Endothelial cell of umbilical vein (primary cell): ENCODE measurements at regions not wholly inside any gene's neighbourhood (a gene's known extent, or its start where the extent isn't known, plus 50 kb on each side); places are given as distances from the start of the nearest gene placed in this dataset.

ENCODE experiments used
- BruUV-seq: library from RNA; stranded (reverse); fragments of 400-500 nt; replicated peaks from 2 replicates; lab custom pipeline; 2021; lab: Mats Ljungman, UMichigan
- CTCF ChIA-PET: fragments of 300-600, 350-600 bp; sonication (Branson Sonifier 250); formaldehyde crosslinking; loops from one replicate; lab custom pipeline; 2021; ENCODE audit warnings: antibody characterized with exemption, inconsistent platforms; lab: Charles Lee
- POLR2A ChIA-PET: fragments of 300-600, 350-600 bp; sonication (Branson Sonifier 250); formaldehyde crosslinking; loops from one replicate; lab custom pipeline; 2021; ENCODE audit warnings: antibody characterized with exemption, inconsistent platforms; lab: Charles Lee
- DNase-seq: peaks from one replicate; pipeline ENCODE4 v3.0.0-alpha.2; 2011; ENCODE audit warnings: low read depth, low spot score
- FAIRE-seq: peaks from 2 replicates; lab custom pipeline; 2011; peaks lifted over from hg19 to GRCh38; lab: Jason Lieb, UNC
- H2AFZ ChIP-seq: 2 replicates; pipeline ENCODE4 v1.6.0; 2012; ENCODE audit warnings: low read depth, low read length, control low read depth, inconsistent platforms
- H3K27ac ChIP-seq: 2 replicates; pipeline ENCODE4 v1.5.1; 2011; ENCODE audit warnings: low read depth, mild to moderate bottlenecking, control low read depth, low read length, moderate library complexity; ENCODE audit not compliant: insufficient read depth
- H3K27me3 ChIP-seq, 2 experiments: 2 replicates each; pipeline versions ENCODE4 v1.6.0 to v1.6.1; 2011; ENCODE audit warnings: low read length in 2 of 2, mixed read lengths in 1 of 2; ENCODE audit not compliant: control insufficient read depth in 2 of 2, insufficient read depth in 2 of 2
- H3K36me3 ChIP-seq, 2 experiments: 2 replicates in 1 of 2; 3 replicates in 1 of 2; pipeline ENCODE4 v1.5.1; 2011; ENCODE audit warnings: low read length in 2 of 2, mild to moderate bottlenecking in 1 of 2, moderate library complexity in 1 of 2; ENCODE audit not compliant: control insufficient read depth in 2 of 2, insufficient read depth in 2 of 2; ENCODE audit errors: extremely low read depth in 1 of 2
- H3K4me1 ChIP-seq: 3 replicates; pipeline ENCODE4 v1.5.1; 2011; ENCODE audit warnings: mild to moderate bottlenecking, low read length; ENCODE audit not compliant: control insufficient read depth, insufficient read depth; ENCODE audit errors: extremely low read depth
- H3K4me2 ChIP-seq: 2 replicates; pipeline ENCODE4 v1.6.1; 2011; ENCODE audit warnings: low read length, control low read depth, mixed read lengths; ENCODE audit not compliant: insufficient read depth
- H3K4me3 ChIP-seq, 3 experiments: fragments of 200-600 bp in 1 of 3; sonication (generic), shearing (Covaris generic) in 1 of 3; replicated peaks in 1 of 3; 2 replicates each; pipeline ENCODE4 v1.5.1; 2011 to 2016; ENCODE audit warnings: control low read depth in 3 of 3, low read length in 3 of 3, mild to moderate bottlenecking in 2 of 3, inconsistent platforms in 1 of 3, low read depth in 1 of 3, moderate library complexity in 1 of 3; ENCODE audit not compliant: insufficient read depth in 1 of 3
- H3K79me2 ChIP-seq: 2 replicates; pipeline ENCODE4 v1.6.0; 2012; ENCODE audit warnings: low read length, inconsistent platforms; ENCODE audit not compliant: control insufficient read depth, insufficient read depth
- H3K9ac ChIP-seq: replicated peaks from 2 replicates; pipeline ENCODE3; 2011; ENCODE audit warnings: low read length, control low read depth; ENCODE audit not compliant: insufficient read depth; ENCODE audit errors: extremely low read depth
- H3K9me1 ChIP-seq: replicated peaks from 3 replicates; pipeline ENCODE4 v1.6.0; 2011; ENCODE audit warnings: mild to moderate bottlenecking, low read length; ENCODE audit not compliant: control insufficient read depth, insufficient read depth; ENCODE audit errors: extremely low read depth
- H3K9me3 ChIP-seq: replicated peaks from 2 replicates; pipeline ENCODE4 v1.5.1; 2012; ENCODE audit warnings: low read length, inconsistent platforms; ENCODE audit not compliant: control insufficient read depth, insufficient read depth
- H4K20me1 ChIP-seq: replicated peaks from 2 replicates; pipeline ENCODE3; 2011; ENCODE audit warnings: mild to moderate bottlenecking, low read length; ENCODE audit not compliant: control insufficient read depth, insufficient read depth; ENCODE audit errors: extremely low read depth
- EZH2 ChIP-seq: IDR thresholded peaks from 2 replicates; pipeline ENCODE4 v1.6.1; 2012; ENCODE audit warnings: borderline replicate concordance, low read depth, mild to moderate bottlenecking, moderate library complexity, low read length, inconsistent platforms; ENCODE audit not compliant: severe bottlenecking
- FOS ChIP-seq: IDR thresholded peaks from 2 replicates; pipeline ENCODE4 v1.6.1; 2011; ENCODE audit warnings: mild to moderate bottlenecking, low read length, moderate library complexity, borderline replicate concordance; ENCODE audit not compliant: insufficient read depth
- GATA2 ChIP-seq: IDR thresholded peaks from 2 replicates; pipeline ENCODE4 v1.7.0; 2011; ENCODE audit warnings: low read depth, mild to moderate bottlenecking, moderate library complexity, mixed read lengths, low read length; ENCODE audit not compliant: insufficient read length, insufficient read depth
- JUN ChIP-seq: IDR thresholded peaks from 2 replicates; pipeline ENCODE4 v1.6.1; 2011; ENCODE audit warnings: borderline replicate concordance, low read depth; ENCODE audit not compliant: insufficient read length, insufficient read depth
- MYC ChIP-seq: IDR thresholded peaks from one replicate; pipeline ENCODE4 v1.6.1; 2011; ENCODE audit warnings: mild to moderate bottlenecking, low read depth, low read length
- POLR2AphosphoS5 ChIP-seq: IDR thresholded peaks from 2 replicates; pipeline ENCODE4 v1.6.1; 2012; ENCODE audit warnings: low read depth, mild to moderate bottlenecking, control low read depth, low read length, moderate library complexity; ENCODE audit not compliant: insufficient read depth
- dilution Hi-C: fragments of 300-500 bp; cut with MboI; formaldehyde crosslinking; loops from one replicate; pipeline ENCODE4 v1.15.0; 2019; ENCODE audit warnings: low sequenced_read_pairs; ENCODE audit not compliant: extremely low pct_ligation_motif_present
- intact Hi-C: fragments of 100-400 bp; cut with micrococcal nuclease; formaldehyde crosslinking; loops from one replicate; pipeline ENCODE4 v1.10.0; 2022
- TF ChIP-seq, protein P1 (sequence below), 2 donors: IDR thresholded peaks; 1 replicate in 1 of 2; 2 replicates in 1 of 2; pipeline ENCODE4 v1.5.1; 2011; ENCODE audit warnings: low read length in 2 of 2, mild to moderate bottlenecking in 2 of 2, moderate library complexity in 2 of 2, control low read depth in 1 of 2, inconsistent platforms in 1 of 2, low read depth in 1 of 2; ENCODE audit not compliant: insufficient read depth in 1 of 2; ENCODE audit errors: extremely low read depth in 1 of 2
- TF ChIP-seq, protein P2 (sequence below): IDR thresholded peaks from 2 replicates; pipeline ENCODE4 v1.6.1; 2011; ENCODE audit not compliant: insufficient read depth, insufficient read length

DNA sequence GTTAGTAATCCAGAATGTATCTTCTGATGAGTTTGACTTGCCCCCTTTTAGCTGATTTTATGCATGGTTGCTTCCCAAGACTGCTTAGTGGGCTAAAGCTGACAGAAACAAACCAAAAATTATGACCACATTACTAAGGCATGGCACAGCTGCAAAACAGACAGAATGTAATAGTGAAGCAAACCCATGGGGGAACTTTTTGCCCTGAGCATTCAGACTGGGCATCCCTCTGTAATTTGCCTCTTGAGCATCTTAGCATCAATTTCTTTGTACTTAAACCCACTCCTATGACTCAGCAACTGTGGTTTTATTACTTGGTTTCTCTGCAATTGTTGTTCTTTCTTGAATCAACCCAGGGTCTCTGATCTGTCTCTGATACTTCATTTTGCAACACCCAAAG, 487.3 kb upstream of the DCC start:
- H3K9me3 ChIP-seq, result peaks cover 2% of the 10 kb centered on the region
- H3K9me1 ChIP-seq, result no peaks in the 10 kb centered on the region
- H4K20me1 ChIP-seq, result no peaks in the 10 kb centered on the region
- H3K4me3 ChIP-seq, result no peak overlapping the region
- BruUV-seq, result no TSS peak
- DNase-seq, result no peak
- H3K4me1 ChIP-seq, result no peaks in the 10 kb centered on the region
- no peak for FAIRE-seq
- POLR2A ChIA-PET, result no interaction called here
- dilution Hi-C loops (no loop called here), intact Hi-C loops (no loop called here)
- H3K9ac ChIP-seq, result no peak overlapping the region
- H3K27ac ChIP-seq, result no peak overlapping the region
- CTCF ChIA-PET, result no interaction called here
- H3K36me3 ChIP-seq, result no peaks in the 10 kb centered on the region
- H3K79me2 ChIP-seq, result no peaks in the 10 kb centered on the region
- no peaks in the 10 kb centered on the region for H3K27me3 ChIP-seq
- no peak overlapping the region for H2AFZ ChIP-seq
- no peak overlapping the region for H3K4me2 ChIP-seq
- TF ChIP-seq JUN (no peak), EZH2 (no peak), POLR2AphosphoS5 (no peak), GATA2 (no peak), MYC (no peak), FOS (no peak)
- TF ChIP-seq, protein P1, sequence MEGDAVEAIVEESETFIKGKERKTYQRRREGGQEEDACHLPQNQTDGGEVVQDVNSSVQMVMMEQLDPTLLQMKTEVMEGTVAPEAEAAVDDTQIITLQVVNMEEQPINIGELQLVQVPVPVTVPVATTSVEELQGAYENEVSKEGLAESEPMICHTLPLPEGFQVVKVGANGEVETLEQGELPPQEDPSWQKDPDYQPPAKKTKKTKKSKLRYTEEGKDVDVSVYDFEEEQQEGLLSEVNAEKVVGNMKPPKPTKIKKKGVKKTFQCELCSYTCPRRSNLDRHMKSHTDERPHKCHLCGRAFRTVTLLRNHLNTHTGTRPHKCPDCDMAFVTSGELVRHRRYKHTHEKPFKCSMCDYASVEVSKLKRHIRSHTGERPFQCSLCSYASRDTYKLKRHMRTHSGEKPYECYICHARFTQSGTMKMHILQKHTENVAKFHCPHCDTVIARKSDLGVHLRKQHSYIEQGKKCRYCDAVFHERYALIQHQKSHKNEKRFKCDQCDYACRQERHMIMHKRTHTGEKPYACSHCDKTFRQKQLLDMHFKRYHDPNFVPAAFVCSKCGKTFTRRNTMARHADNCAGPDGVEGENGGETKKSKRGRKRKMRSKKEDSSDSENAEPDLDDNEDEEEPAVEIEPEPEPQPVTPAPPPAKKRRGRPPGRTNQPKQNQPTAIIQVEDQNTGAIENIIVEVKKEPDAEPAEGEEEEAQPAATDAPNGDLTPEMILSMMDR (IDR thresholded peaks at IDR 0.05; ENCODE audit: extremely low read depth in 1 of 2, insufficient read depth in 1 of 2, low read depth in 1 of 2, low read length in 2 of 2), result no peak
- TF ChIP-seq, protein P2, sequence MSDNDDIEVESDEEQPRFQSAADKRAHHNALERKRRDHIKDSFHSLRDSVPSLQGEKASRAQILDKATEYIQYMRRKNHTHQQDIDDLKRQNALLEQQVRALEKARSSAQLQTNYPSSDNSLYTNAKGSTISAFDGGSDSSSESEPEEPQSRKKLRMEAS, result no peak
